Keratinocyte (primary cell): ENCODE measurements at regions not wholly inside any gene's neighbourhood (a gene's known extent, or its start where the extent isn't known, plus 50 kb on each side); places are given as distances from the start of the nearest gene placed in this dataset.

ENCODE experiments used
- DNase-seq: peaks from one replicate; pipeline ENCODE4 v3.0.0-alpha.2; 2011; ENCODE audit warnings: low read depth, missing footprints, low spot score
- FAIRE-seq: peaks from 2 replicates; lab custom pipeline; 2011; peaks lifted over from hg19 to GRCh38; lab: Jason Lieb, UNC
- H2AFZ ChIP-seq: 2 replicates; pipeline ENCODE4 v1.6.0; 2012; ENCODE audit warnings: low read length, control low read depth, inconsistent platforms; ENCODE audit not compliant: control insufficient read depth
- H3K27ac ChIP-seq: 2 replicates; pipeline ENCODE4 v1.5.1; 2011; ENCODE audit warnings: low read length; ENCODE audit not compliant: control insufficient read depth, insufficient read depth
- H3K27me3 ChIP-seq: 3 replicates; pipeline ENCODE4 v1.6.0; 2011; ENCODE audit warnings: low read length; ENCODE audit not compliant: control insufficient read depth, insufficient read depth; ENCODE audit errors: extremely low read depth
- H3K36me3 ChIP-seq, 2 experiments: 2 replicates in 1 of 2; 3 replicates in 1 of 2; pipeline ENCODE4 v1.5.1; 2011; ENCODE audit warnings: low read length in 2 of 2, mild to moderate bottlenecking in 1 of 2; ENCODE audit not compliant: control insufficient read depth in 2 of 2, insufficient read depth in 2 of 2; ENCODE audit errors: extremely low read depth in 1 of 2
- H3K4me1 ChIP-seq: 3 replicates; pipeline ENCODE4 v1.5.1; 2011; ENCODE audit warnings: low read length; ENCODE audit not compliant: control insufficient read depth, insufficient read depth; ENCODE audit errors: extremely low read depth
- H3K4me2 ChIP-seq: 3 replicates; pipeline ENCODE4 v1.6.0; 2011; ENCODE audit warnings: low read depth, low read length; ENCODE audit not compliant: control insufficient read depth, insufficient read depth; ENCODE audit errors: extremely low read depth
- H3K4me3 ChIP-seq, 3 experiments: fragments of 200-600 bp in 1 of 3; sonication (generic) in 1 of 3; 2 replicates in 2 of 3; 3 replicates in 1 of 3; pipeline ENCODE4 v1.5.1; 2011 to 2016; ENCODE audit warnings: low read length in 3 of 3, mild to moderate bottlenecking in 3 of 3, control low read depth in 2 of 3, inconsistent platforms in 1 of 3, low read depth in 1 of 3, mixed read lengths in 1 of 3, mixed run types in 1 of 3, moderate library complexity in 1 of 3; ENCODE audit not compliant: control insufficient read depth in 2 of 3, insufficient read depth in 2 of 3; ENCODE audit errors: extremely low read depth in 1 of 3
- H3K79me2 ChIP-seq: 2 replicates; pipeline ENCODE4 v1.6.0; 2012; ENCODE audit warnings: low read length; ENCODE audit not compliant: control insufficient read depth, insufficient read depth
- H3K9ac ChIP-seq: 3 replicates; pipeline ENCODE4 v1.6.0; 2011; ENCODE audit warnings: low read length; ENCODE audit not compliant: control insufficient read depth, insufficient read depth; ENCODE audit errors: extremely low read depth
- H3K9me1 ChIP-seq: 3 replicates; pipeline ENCODE4 v1.6.0; 2011; ENCODE audit warnings: low read length; ENCODE audit not compliant: control insufficient read depth, insufficient read depth; ENCODE audit errors: extremely low read depth
- H3K9me3 ChIP-seq: 2 replicates; pipeline ENCODE4 v1.5.1; 2012; ENCODE audit warnings: low read depth, low read length; ENCODE audit not compliant: control insufficient read depth
- H4K20me1 ChIP-seq: 3 replicates; pipeline ENCODE4 v1.6.0; 2011; ENCODE audit warnings: low read length; ENCODE audit not compliant: control insufficient read depth, insufficient read depth; ENCODE audit errors: extremely low read depth
- EZH2 ChIP-seq: IDR thresholded peaks from one replicate; pipeline ENCODE4 v1.6.1; 2012; ENCODE audit warnings: inconsistent platforms, mild to moderate bottlenecking, low read length, moderate library complexity
- dilution Hi-C: fragments of 300-500 bp; cut with MboI; formaldehyde crosslinking; loops from one replicate; pipeline ENCODE4 v1.7.0; 2020; ENCODE audit warnings: low sequenced_read_pairs; ENCODE audit not compliant: extremely low pct_ligation_motif_present
- TF ChIP-seq, protein P1 (sequence below), 3 experiments: IDR thresholded peaks in 1 of 3; conservative IDR thresholded peaks in 1 of 3; optimal IDR thresholded peaks in 1 of 3; 2 replicates in 2 of 3; 3 replicates in 1 of 3; pipeline versions ENCODE3 to v1.5.1; 2011; ENCODE audit warnings: low read length in 3 of 3, mild to moderate bottlenecking in 3 of 3, moderate library complexity in 2 of 3, control low read depth in 1 of 3, inconsistent platforms in 1 of 3; ENCODE audit not compliant: insufficient read depth in 2 of 3; ENCODE audit errors: extremely low read depth in 1 of 3

DNA sequence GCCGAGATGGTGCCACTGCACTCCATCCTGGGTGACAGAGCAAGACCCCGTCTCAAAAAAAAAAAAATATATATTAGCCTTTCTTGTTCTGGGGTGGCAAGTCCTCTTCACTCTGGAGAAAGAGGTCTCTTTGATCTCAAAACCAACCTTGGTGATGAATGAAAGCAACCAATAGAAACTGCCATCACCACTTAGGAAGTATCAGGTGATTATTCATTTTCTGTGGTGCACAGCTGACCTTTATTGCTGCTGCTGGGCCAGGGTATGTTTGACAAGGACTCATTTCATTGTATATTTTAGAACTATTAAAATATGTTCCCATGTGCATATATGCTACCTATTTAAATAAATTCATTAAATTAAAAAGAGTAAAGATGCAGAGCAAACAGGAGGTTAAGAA, 76.0 kb upstream of the KIT start:
- no peak for FAIRE-seq
- no peak overlapping the region for H3K4me3 ChIP-seq
- no peak overlapping the region for H3K4me2 ChIP-seq
- H4K20me1 ChIP-seq = no peaks in the 10 kb centered on the region
- no peak for DNase-seq
- no peaks in the 10 kb centered on the region for H3K79me2 ChIP-seq
- H3K36me3 ChIP-seq = no peaks in the 10 kb centered on the region
- H3K27ac ChIP-seq = no peak overlapping the region
- no peak overlapping the region for H3K9ac ChIP-seq
- H3K9me1 ChIP-seq = no peaks in the 10 kb centered on the region
- no peaks in the 10 kb centered on the region for H3K27me3 ChIP-seq
- no peaks in the 10 kb centered on the region for H3K9me3 ChIP-seq
- no peak for TF ChIP-seq EZH2
- TF ChIP-seq, protein P1, sequence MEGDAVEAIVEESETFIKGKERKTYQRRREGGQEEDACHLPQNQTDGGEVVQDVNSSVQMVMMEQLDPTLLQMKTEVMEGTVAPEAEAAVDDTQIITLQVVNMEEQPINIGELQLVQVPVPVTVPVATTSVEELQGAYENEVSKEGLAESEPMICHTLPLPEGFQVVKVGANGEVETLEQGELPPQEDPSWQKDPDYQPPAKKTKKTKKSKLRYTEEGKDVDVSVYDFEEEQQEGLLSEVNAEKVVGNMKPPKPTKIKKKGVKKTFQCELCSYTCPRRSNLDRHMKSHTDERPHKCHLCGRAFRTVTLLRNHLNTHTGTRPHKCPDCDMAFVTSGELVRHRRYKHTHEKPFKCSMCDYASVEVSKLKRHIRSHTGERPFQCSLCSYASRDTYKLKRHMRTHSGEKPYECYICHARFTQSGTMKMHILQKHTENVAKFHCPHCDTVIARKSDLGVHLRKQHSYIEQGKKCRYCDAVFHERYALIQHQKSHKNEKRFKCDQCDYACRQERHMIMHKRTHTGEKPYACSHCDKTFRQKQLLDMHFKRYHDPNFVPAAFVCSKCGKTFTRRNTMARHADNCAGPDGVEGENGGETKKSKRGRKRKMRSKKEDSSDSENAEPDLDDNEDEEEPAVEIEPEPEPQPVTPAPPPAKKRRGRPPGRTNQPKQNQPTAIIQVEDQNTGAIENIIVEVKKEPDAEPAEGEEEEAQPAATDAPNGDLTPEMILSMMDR (optimal IDR thresholded peaks at IDR 0.05 in 1 of 3, IDR thresholded peaks at IDR 0.05 in 1 of 3, conservative IDR thresholded peaks at IDR 0.05 in 1 of 3; ENCODE audit: extremely low read depth in 1 of 3, insufficient read depth in 2 of 3, low read length in 3 of 3) = no peak
- dilution Hi-C loops = no loop called here
- H2AFZ ChIP-seq = no peak overlapping the region
- peaks cover 12% of the 10 kb centered on the region for H3K4me1 ChIP-seq

DNA sequence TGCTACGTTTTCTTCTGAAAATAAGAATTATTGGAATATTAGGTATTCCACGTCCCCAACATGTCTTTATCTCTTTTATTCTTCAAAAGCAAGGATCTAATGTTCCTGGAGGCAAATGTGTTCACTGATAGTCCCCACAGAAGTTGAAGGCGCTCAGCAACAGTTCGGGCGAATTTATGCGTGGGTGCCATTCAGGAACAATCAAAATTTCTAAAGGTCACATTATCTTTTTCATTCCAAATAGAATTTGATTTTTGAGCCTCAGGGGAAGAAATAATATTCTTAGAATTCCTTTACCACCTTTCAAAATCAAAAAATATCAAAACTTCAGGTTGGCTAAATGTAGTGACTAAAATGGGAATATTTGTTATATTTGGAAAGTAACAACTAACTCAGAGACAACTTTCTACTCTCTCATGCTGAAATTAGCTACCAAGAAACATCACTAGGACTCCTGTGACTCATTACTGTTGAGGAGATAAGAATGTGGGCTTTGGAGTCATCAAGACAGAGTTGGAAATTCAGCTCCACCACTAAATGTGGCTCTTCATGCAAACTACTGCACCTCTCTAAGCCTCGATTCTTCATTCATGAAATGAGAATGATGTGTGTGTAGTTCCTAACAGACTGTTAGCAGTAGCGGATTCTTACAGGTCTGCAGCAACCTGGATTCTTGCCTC, 72.3 kb upstream of the KIT start:
- H3K27ac ChIP-seq = no peak overlapping the region
- TF ChIP-seq, protein P1 (optimal IDR thresholded peaks at IDR 0.05 in 1 of 3, IDR thresholded peaks at IDR 0.05 in 1 of 3, conservative IDR thresholded peaks at IDR 0.05 in 1 of 3; ENCODE audit: extremely low read depth in 1 of 3, insufficient read depth in 2 of 3, low read length in 3 of 3) = no peak
- TF ChIP-seq EZH2 = no peak
- no peaks in the 10 kb centered on the region for H3K9me3 ChIP-seq

More for the DNA sequence above, 72.3 kb upstream of the KIT start:
- H3K9ac ChIP-seq = no peak overlapping the region
- H3K36me3 ChIP-seq = no peaks in the 10 kb centered on the region
- FAIRE-seq (peak; percentile 76), DNase-seq (no peak)
- no peak overlapping the region for H2AFZ ChIP-seq
- H3K4me2 ChIP-seq = no peak overlapping the region
- H3K79me2 ChIP-seq = no peaks in the 10 kb centered on the region
- no peaks in the 10 kb centered on the region for H3K27me3 ChIP-seq
- peaks cover 40% of the 10 kb centered on the region for H3K4me1 ChIP-seq
- no peaks in the 10 kb centered on the region for H3K9me1 ChIP-seq
- H4K20me1 ChIP-seq = no peaks in the 10 kb centered on the region
- dilution Hi-C loops = no loop called here
- no peak overlapping the region for H3K4me3 ChIP-seq
